ENCODE measurements at regions not wholly inside any gene's neighbourhood (a gene's known extent, or its start where the extent isn't known, plus 50 kb on each side); places are given as distances from the start of the nearest gene placed in this dataset.
A peak's percentile ranks its signal among the peaks of the same experiment; 100 is the strongest.

DNA sequence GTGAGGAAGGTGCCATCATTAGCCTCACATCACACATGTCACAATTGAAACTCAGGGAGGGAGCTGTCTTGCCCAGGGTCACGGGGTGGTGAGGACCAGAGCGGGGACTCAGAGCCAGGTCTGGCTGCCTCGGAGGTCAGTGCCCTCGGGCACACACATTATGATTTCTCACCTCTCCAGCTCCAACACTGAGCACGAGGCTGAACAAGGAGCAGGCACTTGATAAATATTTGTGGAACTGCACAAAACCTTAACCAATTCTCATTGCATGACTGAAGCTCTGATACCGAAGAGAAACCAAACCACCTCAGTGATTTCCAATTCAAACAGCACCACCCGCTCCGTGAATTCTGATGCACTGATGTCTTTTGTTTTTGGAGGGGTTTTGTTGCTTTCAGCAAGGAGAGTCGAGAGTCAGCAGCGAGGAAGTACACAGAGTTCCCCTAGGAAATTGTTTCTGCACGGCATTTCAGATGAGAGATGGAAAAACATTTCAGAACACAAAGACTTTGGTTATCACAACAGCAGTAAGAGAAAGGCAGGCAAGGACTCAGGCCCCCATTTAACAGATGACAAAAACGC, 55.3 kb upstream of the ZMIZ1 start:
- DNase-seq, result no peak

DNA sequence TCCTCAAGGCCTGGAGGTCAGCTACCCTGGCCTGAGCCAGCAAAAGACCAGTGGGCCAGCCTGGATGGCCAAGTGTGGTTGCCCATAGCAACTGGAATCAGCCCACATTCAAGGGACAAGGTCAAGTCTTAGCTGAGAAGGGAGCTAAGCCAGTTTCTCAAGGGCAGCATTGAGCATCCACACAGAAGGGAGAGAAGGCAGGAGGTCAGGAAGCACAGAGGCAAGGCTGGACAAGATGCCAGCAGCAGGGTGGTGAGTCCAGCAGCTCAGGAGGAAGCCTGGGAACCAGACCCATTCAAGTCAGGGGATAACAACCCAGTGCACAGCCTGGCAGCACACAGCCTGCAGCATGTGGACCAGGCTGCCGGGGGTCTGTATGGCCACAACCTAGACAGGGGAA, 54.0 kb upstream of the ZMIZ1 start:
- no peak for DNase-seq

DNA sequence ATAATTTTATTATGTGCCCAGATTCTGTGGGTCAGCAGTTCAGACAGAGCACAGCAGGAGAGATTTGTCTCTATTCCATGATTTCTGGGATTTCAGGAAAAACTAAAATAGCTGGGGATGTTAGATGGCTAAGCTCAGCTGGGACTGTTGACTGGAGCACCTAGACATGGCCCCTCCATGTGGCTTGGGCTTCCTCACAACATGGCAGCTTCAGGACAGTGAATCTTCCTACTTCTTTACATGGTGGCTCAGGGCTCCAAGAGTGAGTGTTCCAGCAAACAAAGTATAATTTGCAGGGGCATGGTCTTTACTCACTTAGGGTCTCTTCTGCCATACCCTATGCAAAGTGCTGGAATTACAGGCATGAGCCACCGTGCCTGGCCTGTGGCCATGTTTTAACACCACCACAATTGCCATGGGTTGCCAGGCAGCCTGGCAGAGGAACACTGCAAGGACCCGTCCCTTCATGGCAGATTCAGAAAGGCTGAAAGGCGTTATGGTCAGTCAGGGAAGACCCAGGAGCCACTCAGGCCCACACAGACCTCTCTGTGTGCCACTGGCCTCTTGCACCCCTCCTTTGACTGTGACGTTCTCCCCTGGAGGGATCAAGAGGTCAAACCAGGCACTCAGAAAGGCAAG, 50.8 kb upstream of the ZMIZ1 start:
- DNase-seq, result no peak

DNA sequence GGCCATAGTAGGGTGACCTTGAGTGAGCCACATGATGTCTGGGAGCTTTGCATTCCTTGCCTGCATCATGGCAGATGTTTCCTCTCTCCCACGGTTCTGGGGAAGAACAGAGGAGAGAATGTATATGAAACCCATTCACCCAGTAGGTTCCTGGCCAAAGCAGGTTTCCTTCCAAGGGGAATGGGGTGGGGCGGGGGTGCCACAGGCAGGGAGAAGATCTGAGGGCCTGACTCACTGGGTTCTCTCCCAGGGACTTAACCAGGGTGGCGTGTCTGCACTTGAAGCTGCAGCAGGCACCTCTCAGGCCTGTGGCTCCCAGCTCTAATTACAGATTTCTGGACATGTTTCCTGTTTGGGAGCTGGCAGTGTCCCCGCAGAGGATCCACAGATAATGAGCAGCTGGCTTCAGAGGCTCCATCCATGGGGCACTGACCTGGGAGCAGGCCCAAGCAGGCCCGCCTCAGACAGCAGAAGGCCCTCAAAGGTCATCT, 50.2 kb upstream of the ZMIZ1 start:
- peak; percentile 27 for DNase-seq
